ENCODE measurements at regions not wholly inside any gene's neighbourhood (a gene's known extent, or its start where the extent isn't known, plus 50 kb on each side); places are given as distances from the start of the nearest gene placed in this dataset.

DNA sequence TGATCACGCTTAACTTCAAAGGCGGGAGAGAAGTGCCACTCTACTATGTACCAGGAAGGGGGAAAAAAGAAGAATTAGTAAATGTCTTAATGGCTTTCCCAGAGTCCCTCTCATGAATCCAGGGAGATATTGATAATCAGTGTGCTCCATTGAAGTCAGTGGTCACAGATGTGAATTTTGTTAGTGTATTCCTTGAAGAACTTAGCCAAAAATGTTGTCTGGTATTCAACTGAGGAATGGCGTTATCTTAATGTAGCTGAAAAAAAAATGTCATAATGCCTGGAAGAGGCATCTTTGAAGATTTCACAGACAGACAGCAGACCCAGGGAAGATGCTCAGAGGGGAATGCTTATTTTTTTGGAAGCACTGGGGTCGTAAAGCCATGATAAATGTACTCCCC, 250.4 kb downstream of the WDR11 start:
- Mint-ChIP-seq H3K4me1 (peaks cover 14% of the 10 kb centered on the region), H3K27me3 (ENCODE audit: low read depth) (no peaks in the 10 kb centered on the region), H3K36me3 (ENCODE audit: low read depth) (no peaks in the 10 kb centered on the region), H3K27ac (ENCODE audit: unreplicated experiment) (no peak overlapping the region), H3K4me3 (no peak overlapping the region), H3K9me3 (peaks cover 3% of the 10 kb centered on the region)
- TF ChIP-seq, protein P1, sequence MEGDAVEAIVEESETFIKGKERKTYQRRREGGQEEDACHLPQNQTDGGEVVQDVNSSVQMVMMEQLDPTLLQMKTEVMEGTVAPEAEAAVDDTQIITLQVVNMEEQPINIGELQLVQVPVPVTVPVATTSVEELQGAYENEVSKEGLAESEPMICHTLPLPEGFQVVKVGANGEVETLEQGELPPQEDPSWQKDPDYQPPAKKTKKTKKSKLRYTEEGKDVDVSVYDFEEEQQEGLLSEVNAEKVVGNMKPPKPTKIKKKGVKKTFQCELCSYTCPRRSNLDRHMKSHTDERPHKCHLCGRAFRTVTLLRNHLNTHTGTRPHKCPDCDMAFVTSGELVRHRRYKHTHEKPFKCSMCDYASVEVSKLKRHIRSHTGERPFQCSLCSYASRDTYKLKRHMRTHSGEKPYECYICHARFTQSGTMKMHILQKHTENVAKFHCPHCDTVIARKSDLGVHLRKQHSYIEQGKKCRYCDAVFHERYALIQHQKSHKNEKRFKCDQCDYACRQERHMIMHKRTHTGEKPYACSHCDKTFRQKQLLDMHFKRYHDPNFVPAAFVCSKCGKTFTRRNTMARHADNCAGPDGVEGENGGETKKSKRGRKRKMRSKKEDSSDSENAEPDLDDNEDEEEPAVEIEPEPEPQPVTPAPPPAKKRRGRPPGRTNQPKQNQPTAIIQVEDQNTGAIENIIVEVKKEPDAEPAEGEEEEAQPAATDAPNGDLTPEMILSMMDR (conservative IDR thresholded peaks at IDR 0.05), result no peak
- DNase-seq (ENCODE audit: low read depth, low spot score), result no peak

- Mint-ChIP-seq H3K9me3 (peaks cover 3% of the 10 kb centered on the region), H3K27me3 (ENCODE audit: low read depth) (no peaks in the 10 kb centered on the region), H3K4me3 (no peak overlapping the region), H3K36me3 (ENCODE audit: low read depth) (no peaks in the 10 kb centered on the region), H3K27ac (ENCODE audit: unreplicated experiment) (no peak overlapping the region), H3K4me1 (peaks cover 9% of the 10 kb centered on the region)
- TF ChIP-seq, protein P1 (conservative IDR thresholded peaks at IDR 0.05), result no peak
- DNase-seq (ENCODE audit: low read depth, low spot score), result no peak
These were observed 251.5 kb downstream of the WDR11 start for GRCh38 chr10:121102706-121103105.

GRCh38 chr10:121104476-121105111, 253.4 kb downstream of the WDR11 start:
- Mint-ChIP-seq H3K4me1 (peaks cover 9% of the 10 kb centered on the region), H3K36me3 (ENCODE audit: low read depth) (no peaks in the 10 kb centered on the region), H3K27me3 (ENCODE audit: low read depth) (peaks cover 2% of the 10 kb centered on the region), H3K27ac (ENCODE audit: unreplicated experiment) (no peak overlapping the region), H3K4me3 (no peak overlapping the region), H3K9me3 (peaks cover 3% of the 10 kb centered on the region)
- DNase-seq (ENCODE audit: low read depth, low spot score), result no peak
- TF ChIP-seq, protein P1 (conservative IDR thresholded peaks at IDR 0.05), result no peak

DNA sequence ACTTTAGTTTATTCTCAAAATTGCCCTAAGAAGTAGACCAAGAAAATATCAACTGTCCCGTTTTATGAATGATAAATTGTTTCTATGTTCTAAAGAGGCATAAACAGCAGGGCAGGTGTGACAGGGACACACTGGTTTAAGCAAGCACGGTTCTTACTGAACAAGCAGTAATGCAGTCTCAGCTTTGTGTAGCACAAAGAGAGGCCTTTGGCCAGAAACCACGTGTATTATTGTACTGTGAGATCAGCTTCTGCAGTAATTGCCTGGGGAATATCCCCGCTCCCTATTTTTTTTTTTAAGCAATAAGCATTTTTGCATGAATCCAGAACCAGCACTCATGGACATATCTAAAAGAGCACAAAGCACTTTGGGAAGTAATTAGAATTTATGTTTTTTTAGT, 255.4 kb downstream of the WDR11 start:
- DNase-seq (ENCODE audit: low read depth, low spot score), result no peak
- H3K4me1 Mint-ChIP-seq, result peaks cover 9% of the 10 kb centered on the region

GRCh38 chr10:121108051-121108450, 256.9 kb downstream of the WDR11 start:
- H3K36me3 Mint-ChIP-seq (ENCODE audit: low read depth), result no peaks in the 10 kb centered on the region

More for the DNA sequence above, 255.4 kb downstream of the WDR11 start:
- Mint-ChIP-seq H3K27me3 (ENCODE audit: low read depth) (peaks cover 2% of the 10 kb centered on the region), H3K4me3 (no peak overlapping the region), H3K27ac (ENCODE audit: unreplicated experiment) (no peak overlapping the region), H3K36me3 (ENCODE audit: low read depth) (no peaks in the 10 kb centered on the region), H3K9me3 (no peaks in the 10 kb centered on the region)
- TF ChIP-seq, protein P1 (conservative IDR thresholded peaks at IDR 0.05), result no peak

More at GRCh38 chr10:121108051-121108450, 256.9 kb downstream of the WDR11 start:
- Mint-ChIP-seq H3K9me3 (no peaks in the 10 kb centered on the region), H3K27ac (ENCODE audit: unreplicated experiment) (no peak overlapping the region), H3K27me3 (ENCODE audit: low read depth) (peaks cover 2% of the 10 kb centered on the region), H3K4me3 (no peak overlapping the region), H3K4me1 (peaks cover 15% of the 10 kb centered on the region)
- no peak for DNase-seq (ENCODE audit: low read depth, low spot score)
- TF ChIP-seq, protein P1 (conservative IDR thresholded peaks at IDR 0.05), result no peak
